Astrocyte (in vitro differentiated cells and primary cell): ENCODE measurements at regions not wholly inside any gene's neighbourhood (a gene's known extent, or its start where the extent isn't known, plus 50 kb on each side); places are given as distances from the start of the nearest gene placed in this dataset.

Source experiments
- EZH2 ChIP-seq: IDR thresholded peaks from 2 replicates; pipeline ENCODE4 v1.6.1; 2012; ENCODE audit warnings: mild to moderate bottlenecking, low read length, inconsistent platforms; ENCODE audit not compliant: insufficient read depth
- TF ChIP-seq, protein P1 (sequence below): IDR thresholded peaks from 2 replicates; pipeline ENCODE4 v1.5.1; 2011; ENCODE audit warnings: low read depth, mild to moderate bottlenecking, inconsistent platforms, low read length, moderate library complexity; ENCODE audit not compliant: insufficient read depth

DNA sequence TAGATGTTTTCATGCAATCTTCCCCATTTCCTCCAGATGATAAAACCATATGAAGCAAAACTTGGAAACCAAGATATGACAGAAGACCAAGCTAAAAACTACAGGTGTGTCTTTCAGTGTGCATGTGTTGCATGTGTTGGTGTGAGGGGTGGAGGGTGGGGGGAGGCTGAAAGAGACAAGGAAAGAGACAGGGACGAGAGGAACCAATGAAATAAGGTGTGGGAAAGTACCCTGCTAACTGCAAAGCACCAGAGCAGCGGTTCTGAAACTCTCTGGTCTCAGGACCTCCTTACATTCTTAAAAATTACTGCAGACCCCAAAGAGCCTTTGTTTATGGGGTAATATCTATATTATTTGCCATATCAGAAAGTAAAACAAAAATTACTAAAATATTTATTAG lies 87.4 kb upstream of the HIVEP3 start:
- TF ChIP-seq, protein P1, sequence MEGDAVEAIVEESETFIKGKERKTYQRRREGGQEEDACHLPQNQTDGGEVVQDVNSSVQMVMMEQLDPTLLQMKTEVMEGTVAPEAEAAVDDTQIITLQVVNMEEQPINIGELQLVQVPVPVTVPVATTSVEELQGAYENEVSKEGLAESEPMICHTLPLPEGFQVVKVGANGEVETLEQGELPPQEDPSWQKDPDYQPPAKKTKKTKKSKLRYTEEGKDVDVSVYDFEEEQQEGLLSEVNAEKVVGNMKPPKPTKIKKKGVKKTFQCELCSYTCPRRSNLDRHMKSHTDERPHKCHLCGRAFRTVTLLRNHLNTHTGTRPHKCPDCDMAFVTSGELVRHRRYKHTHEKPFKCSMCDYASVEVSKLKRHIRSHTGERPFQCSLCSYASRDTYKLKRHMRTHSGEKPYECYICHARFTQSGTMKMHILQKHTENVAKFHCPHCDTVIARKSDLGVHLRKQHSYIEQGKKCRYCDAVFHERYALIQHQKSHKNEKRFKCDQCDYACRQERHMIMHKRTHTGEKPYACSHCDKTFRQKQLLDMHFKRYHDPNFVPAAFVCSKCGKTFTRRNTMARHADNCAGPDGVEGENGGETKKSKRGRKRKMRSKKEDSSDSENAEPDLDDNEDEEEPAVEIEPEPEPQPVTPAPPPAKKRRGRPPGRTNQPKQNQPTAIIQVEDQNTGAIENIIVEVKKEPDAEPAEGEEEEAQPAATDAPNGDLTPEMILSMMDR, result no peak
- TF ChIP-seq EZH2, result no peak
